ENCODE measurements at regions not wholly inside any gene's neighbourhood (a gene's known extent, or its start where the extent isn't known, plus 50 kb on each side); places are given as distances from the start of the nearest gene placed in this dataset.

DNA sequence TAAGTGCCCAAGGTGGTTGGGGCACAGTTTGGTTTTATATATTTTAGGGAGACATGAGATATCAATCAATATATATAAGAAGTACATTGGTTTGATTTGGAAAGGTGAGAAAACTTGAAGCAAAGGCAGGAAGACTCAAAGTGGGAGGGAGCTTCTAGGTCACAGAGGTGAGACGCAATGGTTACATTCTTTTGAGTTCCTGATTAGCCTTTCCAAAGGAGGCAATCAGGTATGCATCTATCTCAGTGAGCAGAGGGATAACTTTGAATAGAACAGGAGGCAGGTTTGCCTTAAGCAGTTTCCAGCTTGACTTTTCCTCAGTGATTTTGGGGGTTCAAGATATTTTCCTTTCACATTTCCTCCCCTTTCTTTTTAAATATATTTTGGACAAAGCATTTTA is 58.0 kb upstream of the SLC35F1 start:
- H3K4me1 ChIP-seq (ENCODE audit: control insufficient read depth in 1 of 2, insufficient read depth in 2 of 2, low read length in 2 of 2), result no peaks in the 10 kb centered on the region
- H3K14ac ChIP-seq (ENCODE audit: low read length), result no peak overlapping the region
- no peak overlapping the region for H2AFZ ChIP-seq (ENCODE audit: insufficient read depth, low read length, poor library complexity)
- no CpG with 5 or more reads among the region's 1 CpG for WGBS (ENCODE audit: extremely low coverage, insufficient coverage, insufficient read length)
- H3K4ac ChIP-seq (ENCODE audit: low read depth, low read length), result no peak overlapping the region
- H3K27me3 ChIP-seq (ENCODE audit: insufficient read depth, low read length), result no peaks in the 10 kb centered on the region
- no peak overlapping the region for H4K91ac ChIP-seq (ENCODE audit: low read depth, low read length)
- no peak overlapping the region for H4K12ac ChIP-seq (ENCODE audit: low read depth, low read length)
- no peak overlapping the region for H2BK120ac ChIP-seq (ENCODE audit: insufficient read depth, low read length, poor library complexity)
- H3K4me3 ChIP-seq (ENCODE audit: low read depth, low read length), result no peak overlapping the region
- H4K8ac ChIP-seq (ENCODE audit: low read depth, low read length), result no peak overlapping the region
- no peak overlapping the region for H3K4me2 ChIP-seq (ENCODE audit: low read length)
- no peak overlapping the region for H2AK5ac ChIP-seq (ENCODE audit: low read length)
- no peak for DNase-seq
- H3K9me3 ChIP-seq (ENCODE audit: insufficient read depth, low read depth, low read length), result no peaks in the 10 kb centered on the region
- no peaks in the 10 kb centered on the region for H3K36me3 ChIP-seq (ENCODE audit: control insufficient read depth in 1 of 2, insufficient read depth in 2 of 2, low read length in 2 of 2)
- no peak overlapping the region for H2BK5ac ChIP-seq (ENCODE audit: low read depth, low read length, poor library complexity)
- no peak overlapping the region for H3K9ac ChIP-seq (ENCODE audit: low read length)
- no peak overlapping the region for H3K27ac ChIP-seq (ENCODE audit: low read depth, low read length)
- no peak overlapping the region for H3K18ac ChIP-seq (ENCODE audit: low read length)
- H3K79me2 ChIP-seq (ENCODE audit: control insufficient read depth, insufficient read depth, low read length, poor library complexity), result no peaks in the 10 kb centered on the region
- no peak overlapping the region for H2BK12ac ChIP-seq (ENCODE audit: low read length)
- H3K23ac ChIP-seq (ENCODE audit: low read length), result no peak overlapping the region
- H3K79me1 ChIP-seq (ENCODE audit: low read length), result no peaks in the 10 kb centered on the region

Data from trophoblast cell (in vitro differentiated cells and primary cell).